ENCODE measurements at regions not wholly inside any gene's neighbourhood (a gene's known extent, or its start where the extent isn't known, plus 50 kb on each side); places are given as distances from the start of the nearest gene placed in this dataset.

- Histone ChIP-seq H4K20me1 (ENCODE audit: insufficient read depth) (no peaks in the 10 kb centered on the region), H3K36me3 (ENCODE audit: low read depth) (no peaks in the 10 kb centered on the region), H3K27me3 (ENCODE audit: insufficient read depth, low read depth) (peaks cover 11% of the 10 kb centered on the region; the same call in 1 of the 2 replicates), H3K4me3 (no peak overlapping the region), H3K4me2 (no peak overlapping the region), H2AFZ (no peak overlapping the region), H3F3A (ENCODE audit: insufficient read depth, low read depth) (no peaks in the 10 kb centered on the region), H3K27ac (no peak overlapping the region), H3K79me2 (ENCODE audit: low read depth) (no peaks in the 10 kb centered on the region), H3K9me2 (ENCODE audit: insufficient read depth) (no peaks in the 10 kb centered on the region), H3K4me1 (replicated peaks; ENCODE audit: insufficient read depth) (no peaks in the 10 kb centered on the region), H3K9me3 (ENCODE audit: insufficient read depth, low read depth) (no peaks in the 10 kb centered on the region)
- no peak for TF ChIP-seq CTCF (conservative IDR thresholded peaks at IDR 0.05)
- TF ChIP-seq EZH2 (IDR thresholded peaks at IDR 0.05; ENCODE audit: low read depth), result no peak
- BruUV-seq (replicated peaks), result no TSS peak
- POLR2A ChIA-PET (ENCODE audit: unreplicated experiment), result no interaction called here
- intact Hi-C loops (cut with micrococcal nuclease; ENCODE audit: unreplicated experiment), result no loop called here
- no peak for DNase-seq
- CTCF ChIA-PET, result no interaction called here
Observed at GRCh38 chr12:125387206-125387605, 322.0 kb downstream of the AACS start.

GRCh38 chr12:125389061-125389697, 323.9 kb downstream of the AACS start:
- Histone ChIP-seq H3F3A (ENCODE audit: insufficient read depth, low read depth) (no peaks in the 10 kb centered on the region), H3K4me2 (no peak overlapping the region), H3K27ac (no peak overlapping the region), H3K4me3 (no peak overlapping the region), H3K36me3 (ENCODE audit: low read depth) (no peaks in the 10 kb centered on the region), H3K9me3 (ENCODE audit: insufficient read depth, low read depth) (no peaks in the 10 kb centered on the region), H3K27me3 (ENCODE audit: insufficient read depth, low read depth) (peaks cover 24% of the 10 kb centered on the region), H4K20me1 (ENCODE audit: insufficient read depth) (no peaks in the 10 kb centered on the region), H3K9me2 (ENCODE audit: insufficient read depth) (no peaks in the 10 kb centered on the region), H2AFZ (no peak overlapping the region), H3K4me1 (replicated peaks; ENCODE audit: insufficient read depth) (no peaks in the 10 kb centered on the region), H3K79me2 (ENCODE audit: low read depth) (no peaks in the 10 kb centered on the region)
- intact Hi-C loops (cut with micrococcal nuclease; ENCODE audit: unreplicated experiment), result no loop called here
- DNase-seq, result no peak
- ChIA-PET CTCF (no interaction called here), POLR2A (ENCODE audit: unreplicated experiment) (no interaction called here)
- TF ChIP-seq EZH2 (IDR thresholded peaks at IDR 0.05; ENCODE audit: low read depth) (no peak), CTCF (conservative IDR thresholded peaks at IDR 0.05) (no peak)
- no TSS peak for BruUV-seq (replicated peaks)

- H3K4me1 ChIP-seq (replicated peaks; ENCODE audit: insufficient read depth), result no peaks in the 10 kb centered on the region
- H4K20me1 ChIP-seq (ENCODE audit: insufficient read depth), result no peaks in the 10 kb centered on the region
- no peak for DNase-seq
- intact Hi-C loops (cut with micrococcal nuclease; ENCODE audit: unreplicated experiment), result no loop called here
- H3F3A ChIP-seq (ENCODE audit: insufficient read depth, low read depth), result no peaks in the 10 kb centered on the region
- no peaks in the 10 kb centered on the region for H3K79me2 ChIP-seq (ENCODE audit: low read depth)
- BruUV-seq (replicated peaks), result no TSS peak
- ChIA-PET CTCF (no interaction called here), POLR2A (ENCODE audit: unreplicated experiment) (no interaction called here)
- H3K4me2 ChIP-seq, result no peak overlapping the region
- no peak overlapping the region for H3K4me3 ChIP-seq
- no peaks in the 10 kb centered on the region for H3K36me3 ChIP-seq (ENCODE audit: low read depth)
- TF ChIP-seq EZH2 (IDR thresholded peaks at IDR 0.05; ENCODE audit: low read depth), result no peak
- TF ChIP-seq CTCF (conservative IDR thresholded peaks at IDR 0.05), result no peak
- H3K27ac ChIP-seq, result no peak overlapping the region
- no peaks in the 10 kb centered on the region for H3K9me3 ChIP-seq (ENCODE audit: insufficient read depth, low read depth)
- no peak overlapping the region for H2AFZ ChIP-seq
- no peaks in the 10 kb centered on the region for H3K9me2 ChIP-seq (ENCODE audit: insufficient read depth)
- peaks cover 14% of the 10 kb centered on the region for H3K27me3 ChIP-seq (ENCODE audit: insufficient read depth, low read depth)
Observed at GRCh38 chr12:125393569-125393968, 328.3 kb downstream of the AACS start.
